OCI-LY1 (cell line): ENCODE measurements at regions not wholly inside any gene's neighbourhood (a gene's known extent, or its start where the extent isn't known, plus 50 kb on each side); places are given as distances from the start of the nearest gene placed in this dataset.

Experiments
- EZH2 ChIP-seq: fragments of 200-600 bp; sonication (generic), shearing (Covaris generic); IDR thresholded peaks from 2 replicates; pipeline ENCODE4 v1.8.0; 2017; ENCODE audit warnings: borderline replicate concordance, mixed run types, mild to moderate bottlenecking, antibody characterized with exemption, low read length, moderate library complexity, mixed read lengths
- TF ChIP-seq, protein P1 (sequence below): fragments of 200-600 bp; sonication (generic), shearing (Covaris generic); IDR thresholded peaks from 2 replicates; pipeline ENCODE4 v1.5.1; 2017; ENCODE audit warnings: mild to moderate bottlenecking, antibody characterized with exemption, low read length, moderate library complexity, mixed read lengths

DNA sequence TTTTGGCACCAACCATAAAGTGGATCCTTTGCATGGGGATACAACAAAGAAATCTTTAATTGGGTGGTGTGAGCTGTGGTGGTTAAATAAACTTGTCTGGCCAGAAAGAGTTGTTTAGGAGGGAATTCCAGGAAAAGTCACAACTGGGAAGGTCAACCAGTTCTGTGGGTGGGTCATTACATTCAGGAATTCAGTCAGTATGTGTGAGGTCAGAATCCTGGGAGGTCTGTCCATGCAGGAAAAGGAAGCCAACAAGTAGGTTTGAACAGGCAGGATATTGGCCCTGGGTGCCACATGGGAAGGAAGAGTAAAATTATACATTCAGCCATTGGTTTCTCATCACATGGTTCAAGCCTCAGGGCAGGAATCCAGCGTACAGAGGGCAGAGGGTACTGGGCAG, 162.3 kb upstream of the ADAMTS5 start:
- TF ChIP-seq, protein P1, sequence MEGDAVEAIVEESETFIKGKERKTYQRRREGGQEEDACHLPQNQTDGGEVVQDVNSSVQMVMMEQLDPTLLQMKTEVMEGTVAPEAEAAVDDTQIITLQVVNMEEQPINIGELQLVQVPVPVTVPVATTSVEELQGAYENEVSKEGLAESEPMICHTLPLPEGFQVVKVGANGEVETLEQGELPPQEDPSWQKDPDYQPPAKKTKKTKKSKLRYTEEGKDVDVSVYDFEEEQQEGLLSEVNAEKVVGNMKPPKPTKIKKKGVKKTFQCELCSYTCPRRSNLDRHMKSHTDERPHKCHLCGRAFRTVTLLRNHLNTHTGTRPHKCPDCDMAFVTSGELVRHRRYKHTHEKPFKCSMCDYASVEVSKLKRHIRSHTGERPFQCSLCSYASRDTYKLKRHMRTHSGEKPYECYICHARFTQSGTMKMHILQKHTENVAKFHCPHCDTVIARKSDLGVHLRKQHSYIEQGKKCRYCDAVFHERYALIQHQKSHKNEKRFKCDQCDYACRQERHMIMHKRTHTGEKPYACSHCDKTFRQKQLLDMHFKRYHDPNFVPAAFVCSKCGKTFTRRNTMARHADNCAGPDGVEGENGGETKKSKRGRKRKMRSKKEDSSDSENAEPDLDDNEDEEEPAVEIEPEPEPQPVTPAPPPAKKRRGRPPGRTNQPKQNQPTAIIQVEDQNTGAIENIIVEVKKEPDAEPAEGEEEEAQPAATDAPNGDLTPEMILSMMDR, result no peak
- TF ChIP-seq EZH2, result no peak
